Fibroblast of peridontal ligament (primary cell): ENCODE measurements at regions not wholly inside any gene's neighbourhood (a gene's known extent, or its start where the extent isn't known, plus 50 kb on each side); places are given as distances from the start of the nearest gene placed in this dataset.
"Not testable (repeated sequence)": the region's sequence is repeated elsewhere in the genome, so short reads cannot be mapped to it uniquely, and the experiment has no call there.

Experiments
- DNase-seq: peaks from one replicate; pipeline ENCODE4 v3.0.0-alpha.2; 2010; ENCODE audit errors: extremely low read depth

DNA sequence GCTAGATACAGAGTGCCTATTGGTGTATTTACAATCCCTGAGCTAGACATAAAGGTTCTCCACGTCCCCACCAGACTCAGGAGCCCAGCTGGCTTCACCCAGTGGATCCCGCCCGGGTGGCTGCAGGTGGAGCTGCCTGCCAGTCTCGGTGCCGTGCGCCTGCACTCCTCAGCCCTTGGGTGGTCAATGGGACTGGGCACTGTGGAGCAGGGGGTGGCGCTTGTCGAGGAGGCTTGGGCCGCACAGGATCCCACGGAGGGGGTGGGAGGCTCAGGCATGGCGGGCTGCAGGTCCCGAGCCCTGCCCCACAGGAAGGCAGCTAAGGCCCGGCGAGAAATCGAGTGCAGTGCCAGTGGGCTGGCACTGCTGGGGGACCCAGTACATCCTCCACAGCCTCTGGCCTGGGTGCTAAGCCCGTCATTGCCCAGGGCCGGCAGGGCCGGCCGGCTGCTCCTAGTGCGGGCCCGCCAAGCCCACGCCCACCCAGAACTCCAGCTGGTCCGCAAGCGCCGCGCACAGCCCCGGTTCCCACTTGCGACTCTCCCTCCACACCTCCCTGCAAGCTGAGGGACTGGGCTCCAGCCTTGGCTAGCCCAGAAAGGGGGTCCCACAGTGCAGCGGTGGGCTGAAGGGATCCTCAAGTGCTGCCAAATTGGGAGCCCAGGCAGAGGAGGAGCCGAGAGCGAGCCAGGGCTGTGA lies 554.6 kb upstream of the LUZP2 start:
- not testable (repeated sequence) for DNase-seq

DNA sequence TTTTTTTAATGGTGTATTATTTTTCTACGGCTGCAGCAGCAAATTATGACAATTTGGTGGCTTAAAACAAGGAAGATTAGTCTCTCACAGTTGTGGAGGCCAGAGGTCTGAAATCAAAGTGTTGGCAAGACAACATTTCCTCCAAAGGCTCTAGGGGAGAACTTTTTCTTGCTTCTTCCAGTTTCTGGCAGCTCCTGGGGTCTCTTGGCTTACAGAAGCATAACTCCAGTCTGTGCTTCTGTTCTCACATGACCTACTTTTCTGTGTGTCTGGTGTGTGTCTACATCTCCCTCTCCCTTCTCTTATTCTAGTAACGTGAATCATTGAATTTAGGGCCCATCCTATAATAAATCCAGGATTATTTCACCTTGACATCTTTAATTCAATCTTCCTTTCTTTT lies 551.9 kb upstream of the LUZP2 start:
- DNase-seq: no peak

DNA sequence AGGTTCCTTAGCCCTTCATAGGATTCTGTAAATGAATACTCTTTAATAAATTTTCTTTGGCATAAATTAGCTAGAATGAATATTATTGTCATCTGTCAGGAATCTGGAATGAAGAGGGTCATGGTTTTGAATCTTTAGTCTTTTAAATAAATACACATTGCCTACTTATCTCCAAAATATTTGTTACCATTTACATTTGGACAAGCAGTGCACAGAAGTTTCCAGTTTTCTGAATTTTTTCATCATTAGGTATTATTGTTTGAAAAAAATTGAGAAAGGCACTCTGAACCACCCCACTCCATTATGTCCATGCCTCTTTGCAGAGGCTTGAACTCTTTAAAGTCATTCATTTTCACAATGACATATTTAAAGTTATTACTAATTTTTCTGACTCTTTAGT lies 549.0 kb upstream of the LUZP2 start:
- DNase-seq: peak; percentile 47

DNA sequence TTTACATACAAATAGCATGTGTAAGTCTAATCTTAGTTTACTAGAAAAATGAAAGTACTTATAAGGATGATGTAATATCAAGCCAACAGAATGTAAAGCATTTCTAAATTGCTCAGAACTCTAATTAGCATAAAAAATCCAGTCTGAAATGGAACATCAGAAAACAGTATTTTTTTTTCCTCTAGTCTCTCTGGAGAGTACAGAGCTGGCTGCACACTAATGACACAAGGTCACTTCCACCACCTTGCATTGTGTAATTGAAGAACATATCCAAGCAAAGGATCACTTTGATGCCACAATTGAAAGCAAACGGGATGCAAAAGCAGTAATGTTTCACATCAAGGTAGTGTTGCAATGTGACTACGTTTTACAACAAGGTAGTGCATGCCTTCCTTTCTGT lies 548.0 kb upstream of the LUZP2 start:
- DNase-seq: peak; percentile 34

DNA sequence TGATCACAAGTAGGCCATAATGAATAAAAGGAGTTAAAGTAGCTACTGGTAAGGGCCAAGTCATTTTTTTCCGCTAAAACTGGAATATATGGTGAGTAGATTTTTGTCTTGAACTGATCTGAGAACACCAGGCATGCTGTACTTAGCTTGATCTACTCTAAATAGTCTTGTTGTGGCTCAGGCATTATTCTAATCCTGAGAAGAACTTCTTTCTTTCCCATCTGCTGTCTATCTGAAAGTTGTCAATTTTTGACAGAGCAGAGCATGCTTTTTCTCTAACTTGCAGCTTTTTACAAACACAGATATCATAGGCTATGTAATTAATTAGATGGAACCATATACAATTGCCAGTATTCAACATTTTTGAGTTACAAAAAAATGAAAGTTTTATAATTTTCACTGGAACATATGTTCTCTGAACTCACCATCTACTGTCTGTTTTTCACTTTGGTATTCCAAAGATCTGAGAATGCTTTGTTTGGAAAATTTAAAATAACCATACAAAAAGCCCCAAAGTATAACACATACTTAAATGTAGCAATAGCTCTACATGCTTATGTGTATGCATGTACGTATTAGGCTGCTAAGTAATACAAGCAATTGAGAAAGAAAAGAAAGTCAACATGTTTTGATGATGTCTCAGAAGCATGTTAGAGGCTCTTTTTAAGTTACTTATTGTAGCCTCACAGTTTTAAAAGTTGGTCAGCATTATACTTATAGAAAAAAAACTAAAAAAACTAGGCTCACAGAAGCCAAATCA lies 542.7 kb upstream of the LUZP2 start:
- DNase-seq: no peak

DNA sequence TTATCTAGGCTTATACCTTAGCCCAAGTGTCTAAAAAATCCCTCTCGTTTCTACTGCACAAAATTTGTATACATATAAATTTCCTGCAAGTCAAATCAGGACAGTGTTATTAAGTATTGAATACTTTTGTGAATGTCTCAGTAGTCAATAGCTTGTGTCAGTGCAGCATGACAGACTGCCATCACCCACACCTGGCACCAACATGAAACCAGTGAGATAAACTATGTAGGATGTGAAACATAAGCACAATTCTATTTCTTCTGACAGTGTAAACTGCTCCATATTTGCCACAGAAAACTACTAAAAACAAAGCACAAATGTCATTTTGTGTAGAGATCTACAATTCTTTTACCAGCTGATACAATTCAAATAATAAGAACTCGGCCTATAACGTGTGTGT lies 542.1 kb upstream of the LUZP2 start:
- no peak for DNase-seq

DNA sequence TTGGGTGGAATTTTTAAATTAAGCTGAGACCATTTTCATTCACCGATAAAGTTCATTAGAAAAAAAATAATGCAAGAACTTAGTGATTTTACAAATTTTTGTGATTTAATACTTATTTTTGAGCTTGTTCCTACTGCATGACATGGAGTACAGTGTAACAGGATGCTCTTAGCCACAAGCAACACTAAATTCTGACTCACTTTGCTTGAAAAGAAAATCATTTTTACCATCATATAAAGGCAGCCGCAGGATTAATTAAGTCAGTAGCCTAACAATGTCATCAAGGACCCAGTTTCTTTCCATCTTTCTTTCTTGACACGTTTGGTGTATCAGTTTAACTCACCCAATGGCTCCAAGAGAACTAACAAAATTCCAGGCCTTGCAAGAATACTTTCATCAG lies 540.3 kb upstream of the LUZP2 start:
- no peak for DNase-seq

DNA sequence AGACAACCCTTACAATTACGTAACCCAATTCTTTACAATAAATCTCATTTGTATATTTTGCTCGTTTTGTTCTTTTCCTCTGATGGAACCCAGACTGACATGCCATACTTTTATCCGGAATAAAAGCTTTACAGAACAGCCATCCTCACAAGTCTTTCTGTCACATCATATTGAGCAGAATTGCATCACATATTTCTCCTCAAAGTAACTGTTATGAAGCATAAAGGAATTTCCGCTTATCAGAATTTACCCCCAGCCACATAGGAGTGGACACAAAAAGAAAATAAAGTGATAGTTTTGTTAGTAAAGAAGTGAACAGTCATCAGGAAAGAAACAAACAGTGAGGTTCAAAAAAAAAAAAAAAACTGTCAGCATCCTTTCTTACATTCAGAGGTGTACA lies 539.5 kb upstream of the LUZP2 start:
- peak; percentile 7 for DNase-seq

DNA sequence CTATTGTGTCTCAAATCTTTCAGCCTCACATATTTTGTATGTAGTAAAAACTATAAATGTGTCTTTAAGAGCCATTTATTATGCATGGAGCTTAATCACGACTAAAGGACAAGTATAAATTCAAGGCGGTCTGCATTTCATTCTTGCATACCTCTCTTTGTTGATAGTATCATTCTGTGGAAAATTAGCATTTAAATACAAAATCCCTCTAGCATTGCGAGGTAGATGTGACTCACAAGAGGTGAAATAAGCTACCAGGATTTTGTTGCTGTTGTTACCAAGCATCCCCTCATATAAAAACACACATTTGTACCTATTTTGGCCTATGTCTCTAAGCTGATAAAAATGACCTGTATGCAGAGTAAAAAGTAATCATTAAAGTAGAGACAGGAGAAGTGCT lies 537.4 kb upstream of the LUZP2 start:
- no peak for DNase-seq

DNA sequence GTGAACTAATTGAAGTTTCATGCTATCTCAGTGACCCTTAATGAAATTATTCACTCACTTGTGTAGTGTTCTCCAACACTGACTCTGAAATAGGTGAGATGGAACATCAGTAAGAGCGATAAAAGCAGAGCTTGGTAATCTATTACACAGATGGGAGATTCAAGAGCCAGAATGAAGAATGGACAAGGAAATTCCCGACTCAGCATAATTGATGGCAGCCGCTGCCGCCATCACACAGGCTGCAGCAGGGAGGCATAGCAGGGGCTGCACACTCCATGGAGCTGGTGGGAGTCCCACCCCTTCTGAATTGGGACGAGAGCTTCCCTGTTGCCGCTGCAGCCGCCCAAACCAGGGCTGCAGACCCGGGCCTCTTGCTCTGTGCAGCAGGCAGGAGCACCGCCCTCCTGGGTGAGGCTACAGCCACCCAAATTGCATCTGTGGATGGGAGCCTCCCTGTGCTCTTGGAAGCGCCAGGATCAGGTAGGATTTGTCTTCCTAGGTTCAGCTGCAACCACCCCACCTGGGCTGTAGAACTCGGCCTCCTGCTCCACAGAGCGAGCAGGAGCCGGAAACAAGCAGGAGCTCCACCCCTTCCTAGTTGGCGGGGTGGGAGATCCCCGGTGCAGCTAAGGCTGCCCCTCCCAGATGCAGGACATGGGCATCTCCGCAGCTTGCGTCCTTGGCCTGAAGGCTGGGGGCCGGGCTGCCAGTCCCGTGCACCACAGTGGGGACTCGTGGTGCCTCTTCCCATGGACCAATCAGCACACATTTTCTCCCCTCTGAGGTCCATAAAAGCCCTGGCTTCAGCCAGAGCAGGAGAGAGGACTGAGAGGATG lies 535.1 kb upstream of the LUZP2 start:
- no peak for DNase-seq

DNA sequence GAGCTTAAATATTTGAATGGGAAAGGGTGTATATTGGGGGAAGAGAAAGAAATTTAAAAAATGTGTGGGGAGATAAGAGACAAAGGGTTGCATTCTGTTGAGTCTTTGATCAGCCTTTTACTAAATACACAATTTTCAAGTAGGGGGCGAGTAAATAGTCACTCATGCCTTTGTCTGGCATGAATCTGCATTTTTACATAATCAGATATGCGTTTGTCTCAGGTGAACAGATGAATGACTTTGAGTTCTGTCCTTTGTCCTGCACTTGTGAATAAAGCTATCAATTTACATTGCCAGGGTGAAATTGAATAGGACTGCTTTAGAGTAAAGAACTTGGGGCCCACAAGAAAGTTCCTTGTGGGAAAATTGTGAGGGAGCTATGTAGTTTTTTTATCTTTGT lies 523.6 kb upstream of the LUZP2 start:
- no peak for DNase-seq

DNA sequence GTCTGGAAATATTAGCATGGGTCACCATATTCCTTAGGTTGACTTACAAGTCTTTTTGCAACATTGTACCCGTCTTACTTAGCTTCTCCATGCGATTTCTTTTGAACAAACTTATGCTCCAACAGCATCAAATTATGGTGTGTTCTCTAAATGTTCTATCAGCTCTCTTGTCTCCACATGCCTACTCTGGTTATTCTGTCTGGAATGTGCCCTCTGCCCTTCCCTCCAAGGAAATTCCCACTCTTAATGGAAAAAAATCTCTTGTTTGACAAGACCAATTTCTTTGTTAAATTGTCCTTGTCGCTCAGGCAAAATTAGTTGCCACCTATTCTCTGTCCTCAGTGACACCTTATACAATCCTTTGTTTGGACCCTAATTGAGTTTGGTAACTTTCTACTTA lies 522.8 kb upstream of the LUZP2 start:
- no peak for DNase-seq

DNA sequence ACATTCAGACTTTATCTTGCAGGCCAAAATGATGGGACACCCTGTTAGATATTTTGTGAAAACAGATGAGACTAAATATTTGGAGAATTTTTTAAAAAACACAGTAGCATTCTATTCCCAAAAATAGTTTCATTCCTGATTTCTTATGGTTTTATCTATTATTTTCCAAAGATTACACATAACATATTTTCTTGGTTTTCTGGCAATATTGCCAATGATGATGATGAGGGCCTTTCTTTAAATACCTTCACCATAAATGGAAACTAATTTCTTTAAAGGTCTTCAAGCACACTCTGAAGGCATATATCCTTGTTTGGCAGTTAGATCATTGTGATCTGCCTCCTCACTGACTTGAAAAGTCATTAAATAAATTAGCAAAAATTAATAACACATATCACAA lies 522.3 kb upstream of the LUZP2 start:
- DNase-seq: no peak

DNA sequence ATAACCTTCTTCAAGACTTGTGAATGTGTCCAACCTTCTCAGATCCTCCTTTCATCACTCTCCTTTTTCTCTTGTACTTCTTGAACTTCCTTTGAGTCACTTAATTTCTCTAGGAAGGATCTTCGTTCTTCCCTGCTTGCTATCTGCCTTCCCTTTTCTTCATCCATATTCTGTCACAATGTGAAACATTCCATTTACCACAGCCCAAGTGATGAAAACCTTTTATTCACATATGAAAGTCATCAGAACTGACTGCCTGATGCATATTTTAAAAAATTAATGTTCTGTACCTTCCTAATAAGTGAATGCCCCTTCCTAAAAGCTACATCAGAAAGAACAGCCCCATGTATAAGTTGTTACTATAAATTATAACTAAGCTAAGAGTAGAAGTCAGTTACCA lies 520.4 kb upstream of the LUZP2 start:
- DNase-seq: no peak

DNA sequence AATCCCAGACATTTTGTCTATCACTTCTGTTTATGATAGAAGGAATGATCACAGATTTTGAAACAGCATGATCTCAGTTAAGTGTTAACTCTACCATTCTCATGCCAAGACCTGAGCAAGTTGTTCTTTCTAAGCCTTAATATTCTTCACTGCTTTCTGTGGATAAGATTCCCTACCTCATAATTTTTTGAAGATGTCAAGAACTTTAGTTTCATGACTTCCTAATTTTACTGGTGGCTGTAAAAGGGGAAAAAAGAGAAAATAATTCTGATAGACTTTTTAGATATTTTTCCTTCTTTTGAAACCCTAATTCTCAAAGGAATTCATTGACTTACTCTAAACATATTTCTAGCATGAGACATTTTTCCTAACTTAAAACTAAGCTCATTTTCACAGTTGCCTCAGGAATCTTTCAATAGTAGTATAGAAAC lies 520.0 kb upstream of the LUZP2 start:
- DNase-seq: peak; percentile 79

DNA sequence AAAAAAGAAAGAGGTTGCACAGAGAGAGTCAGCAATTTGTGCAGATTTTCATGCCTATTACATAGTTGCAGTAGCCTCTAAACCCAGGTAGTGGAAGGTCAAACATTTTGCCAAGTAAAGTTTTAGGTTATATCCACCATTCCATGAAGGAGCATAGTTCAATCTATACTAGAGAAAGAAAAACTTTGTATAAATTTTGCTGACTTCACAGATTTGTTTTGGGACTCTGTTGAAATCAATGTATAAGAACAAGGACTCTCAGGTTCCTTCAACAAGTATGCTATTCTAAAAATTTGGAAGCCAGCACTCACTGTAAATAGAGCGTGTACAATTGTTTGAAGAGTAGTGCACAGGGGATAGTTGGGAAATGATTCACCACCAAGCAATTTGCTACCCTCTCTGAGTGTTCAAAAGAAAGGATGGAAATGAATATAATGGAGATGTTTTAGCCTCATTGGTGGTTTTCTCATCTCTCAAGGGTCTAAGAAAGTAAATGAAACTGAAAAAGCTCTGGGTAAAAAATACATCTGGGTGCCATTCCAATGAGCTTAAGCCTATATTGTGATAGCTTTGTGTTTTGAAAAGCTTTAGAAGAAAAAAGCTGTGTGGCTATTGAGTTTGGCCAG lies 508.4 kb upstream of the LUZP2 start:
- peak; percentile 90 for DNase-seq

DNA sequence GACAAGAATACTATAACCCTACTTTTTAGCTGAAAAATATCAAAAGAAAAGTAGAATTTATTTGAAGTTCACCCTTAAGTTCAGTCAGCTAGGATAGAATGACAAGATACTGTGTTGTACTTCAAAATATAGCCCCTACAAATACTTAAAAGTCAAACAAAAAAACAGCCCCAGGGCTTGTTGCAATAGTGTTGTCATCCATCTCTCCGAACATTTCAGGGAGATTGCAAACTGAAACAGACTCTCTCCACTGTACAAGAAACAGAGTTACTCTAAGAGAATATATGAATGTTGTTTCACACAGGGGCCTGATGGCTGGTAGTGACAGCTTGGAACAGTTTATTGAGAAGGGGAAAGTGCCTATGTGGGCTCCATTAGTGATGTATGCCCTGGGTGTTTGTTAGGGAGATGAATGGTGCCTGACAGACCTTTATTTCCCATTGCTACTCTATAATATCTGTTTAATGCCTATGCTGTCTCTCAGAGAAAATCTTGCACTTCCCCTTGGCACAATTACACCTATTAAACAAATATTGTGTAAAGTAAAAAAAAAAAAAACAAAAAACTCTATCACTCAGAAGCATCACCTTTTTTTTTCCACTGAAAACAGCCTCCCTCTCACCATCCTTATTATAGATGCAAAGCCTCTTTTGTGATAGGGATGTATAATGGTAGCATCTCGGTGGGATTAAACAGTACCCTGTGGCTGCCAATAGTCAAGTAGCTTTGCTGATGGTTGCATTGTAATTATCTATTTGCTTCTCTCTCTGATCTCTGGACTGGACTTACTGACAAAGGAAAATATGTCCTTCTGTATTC lies 506.3 kb upstream of the LUZP2 start:
- peak; percentile 36 for DNase-seq

DNA sequence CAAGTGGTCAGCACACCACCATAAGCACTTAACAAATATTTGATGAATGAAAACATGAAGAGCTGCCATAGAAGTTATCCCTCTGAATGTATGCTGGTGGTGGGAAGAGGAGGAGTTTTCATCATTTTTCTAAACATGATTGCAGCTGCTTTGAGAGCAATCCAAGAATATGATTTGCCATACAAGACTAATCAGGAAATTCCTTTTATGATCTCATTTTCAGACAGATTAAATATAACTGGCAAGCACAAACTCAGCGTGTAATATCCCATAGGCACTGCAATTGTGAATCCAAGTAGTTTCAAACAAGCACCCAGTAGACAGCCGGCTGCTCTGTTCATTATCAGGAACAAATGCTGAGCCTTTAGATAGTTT lies 505.7 kb upstream of the LUZP2 start:
- DNase-seq: peak; percentile 94

DNA sequence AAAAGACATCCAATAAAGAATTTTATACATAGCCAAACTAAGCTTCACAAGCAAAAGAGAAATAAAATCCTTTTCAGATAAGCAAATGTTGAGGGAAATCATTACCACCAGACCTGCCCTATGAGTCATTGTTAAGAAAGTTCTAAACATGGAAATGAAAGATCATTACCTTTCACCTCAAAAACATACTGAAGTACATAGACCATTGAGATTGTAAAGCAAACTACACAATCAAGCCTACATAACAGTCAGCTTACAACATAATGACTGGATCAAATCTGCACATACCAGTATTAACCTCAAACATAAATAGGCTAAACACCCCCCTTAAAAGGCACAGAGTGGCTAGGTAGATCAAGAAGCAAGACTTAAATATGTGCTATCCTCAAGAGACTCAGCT lies 501.0 kb upstream of the LUZP2 start:
- peak; percentile 26 for DNase-seq

DNA sequence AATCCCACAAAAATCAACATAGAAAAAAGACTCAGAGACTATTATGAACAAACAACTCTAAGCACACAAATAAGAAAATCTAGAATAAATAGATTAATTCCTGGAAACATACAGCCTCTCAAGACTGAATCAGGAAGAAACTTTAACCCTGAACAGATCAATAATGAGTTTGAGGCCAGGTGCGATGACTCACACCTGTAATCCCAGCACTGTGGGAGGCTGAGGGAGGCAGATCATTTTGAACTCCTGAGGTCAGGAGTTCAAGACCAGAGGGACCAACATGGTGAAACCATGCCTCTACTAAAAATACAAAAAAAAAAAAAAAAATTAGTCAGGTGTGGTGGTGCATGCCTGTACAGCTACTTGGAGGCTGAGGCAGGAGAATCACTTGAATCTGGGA lies 499.5 kb upstream of the LUZP2 start:
- DNase-seq: no peak

DNA sequence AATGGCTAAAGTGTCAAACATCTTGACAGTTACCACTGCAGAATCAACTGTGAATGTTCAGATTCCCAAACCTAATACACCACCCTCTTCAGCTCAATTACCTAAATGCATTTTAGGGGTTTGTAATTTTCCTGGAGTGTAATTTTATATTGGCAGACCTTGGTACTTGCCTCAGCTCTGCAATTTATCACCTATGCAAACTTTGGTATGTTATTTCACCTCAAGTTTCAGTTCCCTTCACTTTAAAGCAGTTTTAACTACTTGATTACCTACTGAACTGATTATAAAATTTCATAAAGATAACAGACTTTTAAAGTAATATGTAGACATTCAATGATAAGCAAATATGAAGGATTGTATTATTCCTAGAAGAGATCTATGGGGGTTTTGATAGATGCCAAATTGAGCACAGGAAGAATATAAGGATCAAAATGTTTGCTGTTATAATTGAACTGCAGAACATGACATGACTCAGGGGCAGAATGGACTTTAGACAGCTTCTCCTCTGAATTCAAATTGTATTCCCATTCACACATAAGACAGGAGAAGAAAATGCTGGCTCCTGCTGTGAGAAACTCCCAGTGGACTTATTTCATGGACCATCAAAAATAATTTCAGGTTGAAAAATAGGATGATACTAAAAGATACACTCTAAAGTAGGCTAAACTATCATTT lies 491.5 kb upstream of the LUZP2 start:
- DNase-seq: no peak
